PC-3 (cell line): ENCODE measurements at regions not wholly inside any gene's neighbourhood (a gene's known extent, or its start where the extent isn't known, plus 50 kb on each side); places are given as distances from the start of the nearest gene placed in this dataset.

Experiments
- ATAC-seq: fragments of 200-7000 bp; cut with Tn5 transposase; 2 replicates; pipeline ENCODE4 v1.9.1; 2020; ENCODE audit warnings: mild to moderate bottlenecking, moderate library complexity
- BruUV-seq: library from RNA; stranded (reverse); fragments of 400-500 nt; replicated peaks from 2 replicates; lab custom pipeline; 2021; lab: Mats Ljungman, UMichigan
- CTCF ChIA-PET: fragments of 300-600 bp; sonication (Branson Sonifier 250); formaldehyde crosslinking; loops from one replicate; lab custom pipeline; 2022; ENCODE audit warnings: antibody characterized with exemption; lab: Charles Lee
- POLR2A ChIA-PET: fragments of 300-600 bp; sonication (Branson Sonifier 250); formaldehyde crosslinking; loops from one replicate; lab custom pipeline; 2022; ENCODE audit warnings: antibody characterized with exemption; ENCODE audit not compliant: unreplicated experiment; lab: Charles Lee
- DNase-seq: peaks from one replicate; pipeline ENCODE4 v3.0.0-alpha.2; 2015
- H2AFZ ChIP-seq: fragments of 300-600 bp; sonication (generic); 2 replicates; pipeline ENCODE4 v1.6.0; 2016; ENCODE audit warnings: antibody characterized with exemption, low read length
- H3F3A ChIP-seq: fragments of 300-600 bp; sonication (generic); one replicate; pipeline ENCODE4 v1.6.0; 2017; ENCODE audit warnings: antibody characterized with exemption, low read length, control low read depth, mild to moderate bottlenecking; ENCODE audit not compliant: unreplicated experiment
- H3K27ac ChIP-seq: fragments of 300-600 bp; sonication (generic); 2 replicates; pipeline ENCODE4 v1.5.1; 2016; ENCODE audit warnings: mild to moderate bottlenecking, low read length
- H3K27me3 ChIP-seq: fragments of 300-600 bp; sonication (generic); 2 replicates; pipeline ENCODE4 v1.6.1; 2016; ENCODE audit warnings: low read length, mixed read lengths
- H3K36me3 ChIP-seq: fragments of 300-600 bp; sonication (generic); 2 replicates; pipeline ENCODE4 v1.6.1; 2016; ENCODE audit warnings: low read depth, mixed run types, low read length, mixed read lengths
- H3K4me1 ChIP-seq: fragments of 300-600 bp; sonication (generic); 2 replicates; pipeline ENCODE4 v1.5.1; 2016; ENCODE audit warnings: low read length; ENCODE audit not compliant: insufficient read depth
- H3K4me2 ChIP-seq: fragments of 300-600 bp; sonication (generic); 2 replicates; pipeline ENCODE4 v1.6.0; 2016; ENCODE audit warnings: low read length
- H3K4me3 ChIP-seq: fragments of 300-600 bp; sonication (generic); 2 replicates; pipeline ENCODE4 v1.5.1; 2016; ENCODE audit warnings: mild to moderate bottlenecking, low read length, mixed read lengths
- H3K79me2 ChIP-seq: fragments of 300-600 bp; sonication (generic); 2 replicates; pipeline ENCODE4 v1.6.1; 2017; ENCODE audit warnings: low read length, mixed read lengths
- H3K9ac ChIP-seq: fragments of 300-600 bp; sonication (generic); 2 replicates; pipeline ENCODE4 v1.6.0; 2016; ENCODE audit warnings: mild to moderate bottlenecking, low read length
- H3K9me2 ChIP-seq: fragments of 300-600 bp; sonication (generic); replicated peaks from 2 replicates; pipeline ENCODE4 v1.6.1; 2016; ENCODE audit warnings: mixed run types, low read length, mixed read lengths
- H3K9me3 ChIP-seq: fragments of 300-600 bp; sonication (generic); 2 replicates; pipeline ENCODE4 v1.6.1; 2016; ENCODE audit warnings: low read length, mixed read lengths
- H4K20me1 ChIP-seq: fragments of 300-600 bp; sonication (generic); 2 replicates; pipeline ENCODE4 v1.6.1; 2016; ENCODE audit warnings: low read length, mixed read lengths
- CTCF ChIP-seq: fragments of 300-600 bp; sonication (generic); conservative IDR thresholded peaks from 2 replicates; pipeline ENCODE4 v1.5.1; 2017; ENCODE audit warnings: antibody characterized with exemption, low read depth, mild to moderate bottlenecking, low read length
- EZH2 ChIP-seq: fragments of 300-600 bp; sonication (generic); IDR thresholded peaks from one replicate; pipeline ENCODE4 v1.6.1; 2017; ENCODE audit warnings: antibody characterized with exemption, mild to moderate bottlenecking, low read length; ENCODE audit not compliant: unreplicated experiment
- EZH2phosphoT487 ChIP-seq: fragments of 300-600 bp; sonication (generic); IDR thresholded peaks from 2 replicates; pipeline ENCODE4 v1.6.1; 2018; ENCODE audit warnings: mild to moderate bottlenecking, antibody characterized with exemption, low read length, borderline replicate concordance
- intact Hi-C: fragments of 100-400 bp; cut with micrococcal nuclease; formaldehyde crosslinking; loops from 2 replicates; pipeline ENCODE4 v1.9.0; 2023

- Histone ChIP-seq H3K4me2 (no peak overlapping the region), H3K27me3 (peaks cover 45% of the 10 kb centered on the region), H3K9me2 (no peaks in the 10 kb centered on the region), H2AFZ (no peak overlapping the region), H3K9ac (no peak overlapping the region), H3K36me3 (no peaks in the 10 kb centered on the region), H3K4me1 (peaks cover 12% of the 10 kb centered on the region), H3F3A (no peaks in the 10 kb centered on the region), H3K27ac (no peak overlapping the region), H3K9me3 (no peaks in the 10 kb centered on the region), H3K79me2 (no peaks in the 10 kb centered on the region), H3K4me3 (no peak overlapping the region), H4K20me1 (no peaks in the 10 kb centered on the region)
- no peak for ATAC-seq
- intact Hi-C loops: loop anchor here (10.0 kb wide), 1 partner anchor 243 kb away; no protein-coding TSS in a partner anchor
- no peak for DNase-seq
- POLR2A ChIA-PET: interaction anchor here (0.7 kb wide), 1 partner anchor 38 kb away, joined by 3 read pairs; no protein-coding TSS in a partner anchor
- TF ChIP-seq CTCF (no peak), EZH2phosphoT487 (no peak), EZH2 (no peak)
- CTCF ChIA-PET: interaction anchor here (0.5 kb wide), 1 partner anchor 213 kb away, joined by 4 read pairs; no protein-coding TSS in a partner anchor
- BruUV-seq: no TSS peak
These were observed 253.3 kb upstream of the ADGRL2 start for GRCh38 chr1:81547261-81547911.

- TF ChIP-seq CTCF: no peak
- no peak for TF ChIP-seq EZH2
- no peak for TF ChIP-seq EZH2phosphoT487
- Histone ChIP-seq H3K9me3 (no peaks in the 10 kb centered on the region), H3K79me2 (no peaks in the 10 kb centered on the region), H3F3A (no peaks in the 10 kb centered on the region), H3K27ac (no peak overlapping the region), H4K20me1 (no peaks in the 10 kb centered on the region), H3K4me2 (no peak overlapping the region), H3K4me3 (no peak overlapping the region), H2AFZ (no peak overlapping the region), H3K27me3 (peaks cover 45% of the 10 kb centered on the region), H3K9ac (no peak overlapping the region), H3K9me2 (no peaks in the 10 kb centered on the region), H3K4me1 (peaks cover 6% of the 10 kb centered on the region), H3K36me3 (no peaks in the 10 kb centered on the region)
- ATAC-seq: no peak
- intact Hi-C loops: loop anchor here (10.0 kb wide), 1 partner anchor 241 kb away; no protein-coding TSS in a partner anchor
- DNase-seq: no peak
- ChIA-PET POLR2A (no interaction called here), CTCF (no interaction called here)
- BruUV-seq: no TSS peak
These were observed 255.0 kb upstream of the ADGRL2 start for GRCh38 chr1:81545734-81546133.

- no peak for TF ChIP-seq EZH2phosphoT487
- TF ChIP-seq CTCF: no peak
- no peak for TF ChIP-seq EZH2
- ChIA-PET CTCF (no interaction called here), POLR2A (no interaction called here)
- no peaks in the 10 kb centered on the region for H3K36me3 ChIP-seq
- peaks cover 57% of the 10 kb centered on the region for H3K27me3 ChIP-seq
- H3K27ac ChIP-seq: no peak overlapping the region
- no peak overlapping the region for H3K4me2 ChIP-seq
- H3K9me2 ChIP-seq: no peaks in the 10 kb centered on the region
- H3K4me1 ChIP-seq: no peaks in the 10 kb centered on the region
- no TSS peak for BruUV-seq
- intact Hi-C loops: loop anchor here (5.0 to 10.0 kb wide), 2 partner anchors 239 to 1326 kb away; no protein-coding TSS in a partner anchor
- H3K79me2 ChIP-seq: no peaks in the 10 kb centered on the region
- no peaks in the 10 kb centered on the region for H4K20me1 ChIP-seq
- DNase-seq (no peak), ATAC-seq (no peak)
- no peak overlapping the region for H3K9ac ChIP-seq
- no peaks in the 10 kb centered on the region for H3K9me3 ChIP-seq
- H2AFZ ChIP-seq: no peak overlapping the region
- H3K4me3 ChIP-seq: no peak overlapping the region
- H3F3A ChIP-seq: no peaks in the 10 kb centered on the region
These were observed 257.0 kb upstream of the ADGRL2 start for GRCh38 chr1:81543764-81544163.
